ENCODE measurements at regions not wholly inside any gene's neighbourhood (a gene's known extent, or its start where the extent isn't known, plus 50 kb on each side); places are given as distances from the start of the nearest gene placed in this dataset.

DNA sequence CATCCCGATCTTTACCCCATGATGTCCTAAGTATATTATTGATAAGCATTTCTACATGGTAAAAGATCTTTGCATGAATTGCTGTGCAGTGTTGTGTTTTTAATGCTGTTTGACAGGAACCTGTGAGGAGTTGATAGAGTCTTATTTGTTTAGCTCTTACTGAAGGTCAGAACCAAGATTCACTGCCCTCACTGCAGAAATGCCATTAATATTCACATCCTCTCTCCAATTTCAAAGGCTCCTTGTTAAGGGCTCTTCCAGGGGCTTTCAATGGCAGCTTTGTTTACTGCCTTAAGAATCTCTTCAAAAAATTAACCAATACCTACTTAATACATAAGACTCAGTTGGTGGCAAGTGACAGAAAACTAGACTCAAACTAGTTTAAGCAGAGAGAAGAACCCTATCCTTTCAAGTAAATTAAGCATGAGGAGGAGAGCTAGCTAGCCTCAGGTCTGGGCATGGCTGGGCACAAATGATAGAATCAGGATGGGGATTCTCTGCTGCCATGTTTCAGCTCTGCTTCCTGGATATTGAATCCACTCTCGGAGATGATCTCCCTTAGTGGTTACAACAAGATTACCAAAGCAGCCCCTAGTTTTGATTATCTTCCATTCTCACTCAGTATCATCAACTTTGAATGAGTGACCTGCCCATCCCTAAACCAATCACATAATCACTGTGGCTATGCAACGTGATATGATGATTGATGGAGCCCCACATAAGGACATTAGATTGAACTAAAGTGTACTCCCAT, 311.8 kb downstream of the CDH11 start:
- H3K9me3 ChIP-seq, result no peaks in the 10 kb centered on the region
- TF ChIP-seq POLR2A (IDR thresholded peaks at IDR 0.05) (no peak), POLR2AphosphoS5 (IDR thresholded peaks at IDR 0.05) (no peak)
- TF ChIP-seq, protein P1, sequence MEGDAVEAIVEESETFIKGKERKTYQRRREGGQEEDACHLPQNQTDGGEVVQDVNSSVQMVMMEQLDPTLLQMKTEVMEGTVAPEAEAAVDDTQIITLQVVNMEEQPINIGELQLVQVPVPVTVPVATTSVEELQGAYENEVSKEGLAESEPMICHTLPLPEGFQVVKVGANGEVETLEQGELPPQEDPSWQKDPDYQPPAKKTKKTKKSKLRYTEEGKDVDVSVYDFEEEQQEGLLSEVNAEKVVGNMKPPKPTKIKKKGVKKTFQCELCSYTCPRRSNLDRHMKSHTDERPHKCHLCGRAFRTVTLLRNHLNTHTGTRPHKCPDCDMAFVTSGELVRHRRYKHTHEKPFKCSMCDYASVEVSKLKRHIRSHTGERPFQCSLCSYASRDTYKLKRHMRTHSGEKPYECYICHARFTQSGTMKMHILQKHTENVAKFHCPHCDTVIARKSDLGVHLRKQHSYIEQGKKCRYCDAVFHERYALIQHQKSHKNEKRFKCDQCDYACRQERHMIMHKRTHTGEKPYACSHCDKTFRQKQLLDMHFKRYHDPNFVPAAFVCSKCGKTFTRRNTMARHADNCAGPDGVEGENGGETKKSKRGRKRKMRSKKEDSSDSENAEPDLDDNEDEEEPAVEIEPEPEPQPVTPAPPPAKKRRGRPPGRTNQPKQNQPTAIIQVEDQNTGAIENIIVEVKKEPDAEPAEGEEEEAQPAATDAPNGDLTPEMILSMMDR (IDR thresholded peaks at IDR 0.05), result no peak
- 92% methylated on average over 3 of the region's 3 CpGs for WGBS
- intact Hi-C loops (cut with DNase I), result no loop called here
- no peak overlapping the region for H3K4me3 ChIP-seq
- H3K27me3 ChIP-seq (replicated peaks; ENCODE audit: insufficient read depth), result no peaks in the 10 kb centered on the region
- no peaks in the 10 kb centered on the region for H3K36me3 ChIP-seq
- no peaks in the 10 kb centered on the region for H3K4me1 ChIP-seq (replicated peaks)
- DNase-seq (ENCODE audit: low spot score), result no peak
- H3K27ac ChIP-seq, result no peak overlapping the region

DNA sequence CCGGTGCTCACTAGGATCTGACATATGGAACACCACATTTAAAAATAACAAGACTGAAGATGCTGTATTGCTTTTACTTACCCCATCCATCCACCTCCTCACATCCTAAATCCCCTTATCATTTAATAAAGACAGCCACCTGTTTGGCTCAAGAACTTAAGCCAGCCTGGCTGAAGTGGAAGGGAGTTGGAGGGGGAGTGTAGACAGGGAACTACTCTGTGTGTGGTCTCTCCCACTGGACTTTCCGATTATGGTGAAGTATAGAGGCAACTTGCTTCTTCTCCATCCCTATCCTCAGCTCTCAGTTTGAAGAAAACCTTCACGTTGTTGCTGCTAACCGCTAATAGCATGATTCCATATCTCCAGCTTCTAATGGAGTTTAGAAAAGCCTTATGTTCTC, 313.4 kb downstream of the CDH11 start:
- WGBS, result 34% methylated on average over 4 of the region's 4 CpGs
- H3K9me3 ChIP-seq, result no peaks in the 10 kb centered on the region
- no peak for DNase-seq (ENCODE audit: low spot score)
- no peak overlapping the region for H3K4me3 ChIP-seq
- TF ChIP-seq POLR2AphosphoS5 (IDR thresholded peaks at IDR 0.05), result no peak
- no peak for TF ChIP-seq POLR2A (IDR thresholded peaks at IDR 0.05)
- no peaks in the 10 kb centered on the region for H3K27me3 ChIP-seq (replicated peaks; ENCODE audit: insufficient read depth)
- no peak overlapping the region for H3K27ac ChIP-seq
- no peaks in the 10 kb centered on the region for H3K4me1 ChIP-seq (replicated peaks)
- intact Hi-C loops (cut with DNase I), result no loop called here
- H3K36me3 ChIP-seq, result no peaks in the 10 kb centered on the region

DNA sequence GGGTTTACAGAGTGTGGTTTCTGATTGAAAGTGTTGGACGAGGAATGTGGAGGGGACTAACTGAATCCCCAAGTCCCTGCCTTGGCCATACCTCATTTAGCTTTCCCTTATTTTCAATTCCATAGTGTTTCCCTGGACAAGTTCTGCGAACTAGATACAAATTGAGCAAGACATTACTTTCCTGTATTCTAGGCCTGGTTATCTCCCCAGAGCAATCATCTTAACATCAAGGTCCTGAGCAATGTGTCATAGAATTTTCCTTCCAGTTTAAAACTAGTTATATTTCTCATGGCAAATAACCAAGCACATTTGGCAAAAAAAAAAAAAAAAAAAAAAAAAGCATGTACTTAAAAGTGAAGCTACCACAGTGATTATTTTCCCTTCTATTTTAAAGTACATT, 330.1 kb downstream of the CDH11 start:
- Histone ChIP-seq H3K4me1 (replicated peaks) (no peaks in the 10 kb centered on the region), H3K27ac (no peak overlapping the region), H3K27me3 (replicated peaks; ENCODE audit: insufficient read depth) (no peaks in the 10 kb centered on the region), H3K9me3 (no peaks in the 10 kb centered on the region), H3K36me3 (no peaks in the 10 kb centered on the region), H3K4me3 (no peak overlapping the region)
- intact Hi-C loops (cut with DNase I), result no loop called here
- 98% methylated on average over 2 of the region's 2 CpGs for WGBS
- no peak for DNase-seq (ENCODE audit: low spot score)
- TF ChIP-seq POLR2A (IDR thresholded peaks at IDR 0.05) (no peak), POLR2AphosphoS5 (IDR thresholded peaks at IDR 0.05) (no peak)
- TF ChIP-seq, protein P1 (IDR thresholded peaks at IDR 0.05), result no peak

DNA sequence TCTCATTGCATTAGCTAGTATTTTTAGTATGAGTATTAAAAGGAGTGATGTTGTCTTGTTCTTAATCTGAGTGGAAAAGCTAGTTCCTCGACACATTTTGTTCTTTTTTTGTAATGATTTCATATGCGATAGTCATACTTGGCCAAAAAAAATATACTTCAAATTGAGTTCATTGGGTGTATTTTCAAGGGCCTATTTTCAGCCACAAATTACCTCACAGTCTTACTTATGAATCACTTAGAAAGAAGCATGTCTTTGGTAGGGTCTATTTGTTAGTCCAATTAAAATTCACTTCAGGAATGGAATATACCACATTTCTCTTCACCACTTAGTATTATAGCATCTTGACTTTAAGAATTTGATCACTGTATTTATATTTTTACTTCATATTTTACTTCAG, 337.2 kb downstream of the CDH11 start:
- Histone ChIP-seq H3K4me1 (replicated peaks) (no peaks in the 10 kb centered on the region), H3K36me3 (no peaks in the 10 kb centered on the region), H3K27ac (no peak overlapping the region), H3K4me3 (no peak overlapping the region), H3K9me3 (no peaks in the 10 kb centered on the region), H3K27me3 (replicated peaks; ENCODE audit: insufficient read depth) (no peaks in the 10 kb centered on the region)
- TF ChIP-seq POLR2AphosphoS5 (IDR thresholded peaks at IDR 0.05), result no peak
- TF ChIP-seq, protein P1 (IDR thresholded peaks at IDR 0.05), result no peak
- no peak for TF ChIP-seq POLR2A (IDR thresholded peaks at IDR 0.05)
- 72% methylated on average over 2 of the region's 2 CpGs for whole genome bisulfite sequencing
- intact Hi-C loops (cut with DNase I), result no loop called here
- DNase-seq (ENCODE audit: low spot score), result no peak

DNA sequence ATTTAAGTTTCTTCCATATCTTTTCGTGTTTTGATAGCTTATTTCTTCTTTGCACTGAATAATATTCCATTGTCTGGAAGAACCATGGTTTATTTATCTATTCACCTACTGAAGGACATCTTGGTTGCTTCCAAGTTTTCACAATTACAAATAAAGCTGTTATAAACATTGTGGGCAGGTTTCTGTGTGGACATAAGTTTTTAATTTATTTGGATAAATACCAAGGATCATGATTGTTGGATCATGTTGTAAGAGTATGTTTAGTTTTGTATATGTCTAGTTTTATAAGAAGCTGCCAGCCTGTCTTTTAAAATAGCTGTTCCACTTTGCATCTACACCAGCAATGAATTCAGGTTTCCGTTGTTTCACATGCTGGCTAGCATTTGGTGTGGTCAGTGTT, 339.4 kb downstream of the CDH11 start:
- H3K27me3 ChIP-seq (replicated peaks; ENCODE audit: insufficient read depth), result no peaks in the 10 kb centered on the region
- H3K4me1 ChIP-seq (replicated peaks), result no peaks in the 10 kb centered on the region
- TF ChIP-seq, protein P1 (IDR thresholded peaks at IDR 0.05), result no peak
- TF ChIP-seq POLR2AphosphoS5 (IDR thresholded peaks at IDR 0.05), result peak; percentile 54
- no peak for TF ChIP-seq POLR2A (IDR thresholded peaks at IDR 0.05)
- no peak overlapping the region for H3K27ac ChIP-seq
- no peaks in the 10 kb centered on the region for H3K9me3 ChIP-seq
- no peaks in the 10 kb centered on the region for H3K36me3 ChIP-seq
- no peak for DNase-seq (ENCODE audit: low spot score)
- 63% methylated on average over 2 of the region's 2 CpGs for WGBS
- H3K4me3 ChIP-seq, result no peak overlapping the region
- intact Hi-C loops (cut with DNase I), result no loop called here

Measured in prostate gland (tissue), 2 donors.